NCI-H748 (cell line): ENCODE measurements at regions not wholly inside any gene's neighbourhood (a gene's known extent, or its start where the extent isn't known, plus 50 kb on each side); places are given as distances from the start of the nearest gene placed in this dataset.
"Not testable (repeated sequence)": the region's sequence is repeated elsewhere in the genome, so short reads cannot be mapped to it uniquely, and the experiment has no call there.

Experiments
- DNase-seq: peaks from one replicate; lab custom pipeline; 2025; ENCODE audit not compliant: unreplicated experiment; lab: John Stamatoyannopoulos, UW

- DNase-seq, result no peak
Measured at GRCh38 chr9:82880336-82881050, 182.4 kb downstream of the RASEF start.

- no peak for DNase-seq
Measured at GRCh38 chr9:82882138-82882537, 180.8 kb downstream of the RASEF start.

- DNase-seq, result no peak
Measured at GRCh38 chr9:82882748-82883147, 180.2 kb downstream of the RASEF start.

GRCh38 chr9:82883436-82883835 lies 179.5 kb downstream of the RASEF start:
- DNase-seq, result no peak

GRCh38 chr9:82883974-82884373 lies 179.0 kb downstream of the RASEF start:
- not testable (repeated sequence) for DNase-seq

GRCh38 chr9:82890401-82890800 lies 172.5 kb downstream of the RASEF start:
- no peak for DNase-seq

GRCh38 chr9:82890865-82891264 lies 172.1 kb downstream of the RASEF start:
- no peak for DNase-seq

GRCh38 chr9:82891321-82891720 lies 171.6 kb downstream of the RASEF start:
- no peak for DNase-seq

GRCh38 chr9:82893549-82893948 lies 169.4 kb downstream of the RASEF start:
- no peak for DNase-seq

GRCh38 chr9:82894548-82894947 lies 168.4 kb downstream of the RASEF start:
- no peak for DNase-seq

GRCh38 chr9:82894961-82895821 lies 167.8 kb downstream of the RASEF start:
- DNase-seq, result peak; percentile 55

- DNase-seq, result no peak
Measured at GRCh38 chr9:82895822-82896110, 167.2 kb downstream of the RASEF start.

- DNase-seq, result no peak
Measured at GRCh38 chr9:82903503-82903902, 159.4 kb downstream of the RASEF start.

GRCh38 chr9:82911996-82912395 lies 150.9 kb downstream of the RASEF start:
- no peak for DNase-seq

GRCh38 chr9:82912645-82913044 lies 150.3 kb downstream of the RASEF start:
- peak; percentile 6 for DNase-seq

- not testable (repeated sequence) for DNase-seq
Measured at GRCh38 chr9:82916238-82916637, 146.7 kb downstream of the RASEF start.

GRCh38 chr9:82920154-82920553 lies 142.8 kb downstream of the RASEF start:
- DNase-seq, result no peak

- DNase-seq, result no peak
Measured at GRCh38 chr9:82922686-82923085, 140.3 kb downstream of the RASEF start.

- DNase-seq, result peak; percentile 96
Measured at GRCh38 chr9:82923092-82923911, 139.6 kb downstream of the RASEF start.

GRCh38 chr9:82923912-82924605 lies 138.9 kb downstream of the RASEF start:
- DNase-seq, result peak; percentile 83
